GM12875 (cell line): ENCODE measurements at regions not wholly inside any gene's neighbourhood (a gene's known extent, or its start where the extent isn't known, plus 50 kb on each side); places are given as distances from the start of the nearest gene placed in this dataset.

Source experiments
- H3K4me3 ChIP-seq: one replicate; pipeline ENCODE4 v1.5.1; 2011; ENCODE audit warnings: low read depth, low read length, control low read depth
- CTCF ChIP-seq: IDR thresholded peaks from 2 replicates; pipeline ENCODE4 v1.5.1; 2011; ENCODE audit warnings: low read depth, mild to moderate bottlenecking, control low read depth, inconsistent platforms, low read length, moderate library complexity, borderline replicate concordance; ENCODE audit not compliant: insufficient read depth

- no peak overlapping the region for H3K4me3 ChIP-seq
- TF ChIP-seq CTCF = no peak
These were observed 56.6 kb upstream of the ATF3 start for GRCh38 chr1:212551929-212552328.

GRCh38 chr1:212553676-212554075 is 54.9 kb upstream of the ATF3 start:
- TF ChIP-seq CTCF = no peak
- no peak overlapping the region for H3K4me3 ChIP-seq

GRCh38 chr1:212554401-212554800 is 54.2 kb upstream of the ATF3 start:
- H3K4me3 ChIP-seq = no peak overlapping the region
- no peak for TF ChIP-seq CTCF

GRCh38 chr1:212555426-212555825 is 53.1 kb upstream of the ATF3 start:
- H3K4me3 ChIP-seq = no peak overlapping the region
- TF ChIP-seq CTCF = no peak

GRCh38 chr1:212556822-212557549 is 51.6 kb upstream of the ATF3 start:
- H3K4me3 ChIP-seq = no peak overlapping the region
- no peak for TF ChIP-seq CTCF

- H3K4me3 ChIP-seq = peak overlapping the region; percentile 89
- TF ChIP-seq CTCF = no peak
These were observed 50.5 kb upstream of the ATF3 start for GRCh38 chr1:212557739-212558692.
